Tibial nerve (tissue), 4 donors: ENCODE measurements at regions not wholly inside any gene's neighbourhood (a gene's known extent, or its start where the extent isn't known, plus 50 kb on each side); places are given as distances from the start of the nearest gene placed in this dataset.

Experiments used
- CTCF ChIP-seq, 5 experiments: fragments of 200-600 bp in 3 of 5; fragments of 450-650 bp in 2 of 5; sonication (generic) in 3 of 5; IDR thresholded peaks; one replicate each; pipeline ENCODE4 v1.5.1; 2016 to 2019; ENCODE audit warnings: antibody characterized with exemption in 5 of 5, mild to moderate bottlenecking in 3 of 5, moderate library complexity in 2 of 5
- EP300 ChIP-seq, 2 donors: sonication (generic); formaldehyde crosslinking; IDR thresholded peaks; one replicate each; pipeline ENCODE4 v1.6.1; 2017; ENCODE audit warnings: antibody characterized with exemption in 2 of 2, mild to moderate bottlenecking in 1 of 2
- POLR2A ChIP-seq, 2 donors: fragments of 450-650 bp; IDR thresholded peaks; one replicate each; pipeline ENCODE4 v1.6.1; 2017; ENCODE audit warnings: antibody characterized with exemption in 2 of 2, mild to moderate bottlenecking in 2 of 2, moderate library complexity in 2 of 2

GRCh38 chr6:74071214-74071613 is 375.2 kb downstream of the CD109 start:
- TF ChIP-seq POLR2A (IDR thresholded peaks at IDR 0.05) (no peak), CTCF (IDR thresholded peaks at IDR 0.05) (no peak), EP300 (IDR thresholded peaks at IDR 0.05) (no peak)
